Muscle of arm (tissue), 1 donor: ENCODE measurements at regions not wholly inside any gene's neighbourhood (a gene's known extent, or its start where the extent isn't known, plus 50 kb on each side); places are given as distances from the start of the nearest gene placed in this dataset.
"Not testable (repeated sequence)": the region's sequence is repeated elsewhere in the genome, so short reads cannot be mapped to it uniquely, and the experiment has no call there.

Experiments used
- DNase-seq: peaks from one replicate; pipeline ENCODE4 v3.0.0-alpha.2; 2013

DNA sequence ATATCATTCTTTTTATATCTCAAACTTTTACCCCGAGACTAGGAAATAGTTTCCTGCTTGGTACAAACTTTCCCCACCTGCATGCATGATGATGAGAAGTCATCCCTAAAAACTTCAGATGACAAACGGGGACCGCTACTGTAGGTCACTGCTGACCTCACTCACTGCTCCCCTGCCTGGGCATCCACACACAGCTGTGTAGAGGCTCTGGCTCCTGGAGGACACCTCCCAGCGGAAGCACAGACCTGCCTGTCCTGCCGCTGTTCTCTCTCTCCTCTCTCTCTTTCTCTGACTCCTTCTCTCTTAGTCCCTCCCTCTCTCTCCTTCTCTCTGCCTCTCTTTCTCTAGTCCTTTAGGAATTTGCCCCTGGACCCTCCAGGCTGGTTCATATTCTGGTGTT is 202.9 kb upstream of the PITRM1 start:
- no peak for DNase-seq

- no peak for DNase-seq
Measured at GRCh38 chr10:3374914-3375313, 202.3 kb upstream of the PITRM1 start.

DNA sequence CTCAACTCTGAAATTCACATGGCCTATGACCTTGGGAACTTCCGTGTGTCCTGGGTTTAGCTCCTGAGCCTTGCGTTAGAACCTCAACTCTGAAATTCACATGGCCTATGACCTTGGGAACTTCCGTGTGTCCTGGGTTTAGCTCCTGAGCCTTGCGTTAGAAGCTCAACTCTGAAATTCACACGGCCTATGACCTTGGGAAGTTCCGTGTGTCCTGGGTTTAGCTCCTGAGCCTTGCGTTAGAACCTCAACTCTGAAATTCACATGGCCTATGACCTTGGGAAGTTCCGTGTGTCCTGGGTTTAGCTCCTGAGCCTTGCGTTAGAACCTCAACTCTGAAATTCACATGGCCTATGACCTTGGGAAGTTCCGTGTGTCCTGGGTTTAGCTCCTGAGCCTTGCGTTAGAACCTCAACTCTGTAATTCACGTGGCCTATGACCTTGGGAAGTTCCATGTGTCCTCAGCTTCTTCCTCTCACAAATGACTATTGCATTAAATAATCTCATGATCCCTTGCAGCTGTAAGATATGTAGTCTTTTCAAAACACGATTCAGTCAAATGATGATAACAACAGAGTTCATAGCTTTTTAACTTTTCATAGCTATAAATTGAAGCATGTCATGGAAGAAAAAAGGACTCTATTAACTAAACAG is 200.9 kb upstream of the PITRM1 start:
- DNase-seq, result not testable (repeated sequence)

DNA sequence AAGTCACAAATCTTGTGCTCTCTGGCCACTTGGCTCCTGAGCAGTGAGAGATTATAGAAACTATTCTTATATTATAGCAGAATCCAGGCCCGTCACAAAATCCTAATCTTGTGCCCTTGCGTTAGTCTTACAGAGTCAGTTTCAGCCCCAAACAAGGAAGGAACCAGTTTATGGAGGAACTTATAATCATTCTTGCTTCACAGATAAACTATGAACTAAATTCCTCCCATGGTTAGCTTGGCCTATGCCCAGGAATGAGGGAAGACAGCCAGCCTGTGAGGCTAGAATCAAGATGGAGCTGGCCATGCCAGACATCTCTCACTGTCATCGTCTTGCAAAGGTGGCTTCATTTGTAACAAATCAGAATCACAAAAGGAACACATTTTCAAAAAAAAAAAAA is 199.7 kb upstream of the PITRM1 start:
- no peak for DNase-seq

DNA sequence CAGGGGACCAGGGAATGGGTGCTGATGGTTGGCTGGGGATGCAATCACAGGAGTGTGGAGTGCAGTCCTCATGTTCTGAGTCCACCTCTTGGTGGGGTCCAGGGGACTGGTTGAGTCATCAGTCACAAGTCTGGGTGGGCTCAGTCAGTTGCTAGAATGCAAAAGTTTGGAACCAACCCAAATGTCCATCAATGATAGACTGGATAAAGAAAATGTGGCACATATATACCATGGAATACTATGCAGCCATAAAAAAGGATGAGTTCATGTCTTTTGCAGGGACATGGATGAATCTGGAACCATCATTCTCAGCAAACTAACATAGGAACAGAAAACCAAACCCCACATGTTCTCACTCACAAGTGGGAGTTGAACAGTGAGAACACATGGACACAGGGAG is 199.0 kb upstream of the PITRM1 start:
- not testable (repeated sequence) for DNase-seq

GRCh38 chr10:3366735-3367405 is 194.3 kb upstream of the PITRM1 start:
- no peak for DNase-seq

GRCh38 chr10:3366043-3366442 is 193.5 kb upstream of the PITRM1 start:
- no peak for DNase-seq

- DNase-seq, result no peak
Measured at GRCh38 chr10:3365630-3366029, 193.0 kb upstream of the PITRM1 start.

GRCh38 chr10:3364768-3365480 is 192.3 kb upstream of the PITRM1 start:
- DNase-seq, result no peak

GRCh38 chr10:3363311-3364045 is 190.9 kb upstream of the PITRM1 start:
- no peak for DNase-seq

- DNase-seq, result no peak
Measured at GRCh38 chr10:3362394-3362793, 189.8 kb upstream of the PITRM1 start.

DNA sequence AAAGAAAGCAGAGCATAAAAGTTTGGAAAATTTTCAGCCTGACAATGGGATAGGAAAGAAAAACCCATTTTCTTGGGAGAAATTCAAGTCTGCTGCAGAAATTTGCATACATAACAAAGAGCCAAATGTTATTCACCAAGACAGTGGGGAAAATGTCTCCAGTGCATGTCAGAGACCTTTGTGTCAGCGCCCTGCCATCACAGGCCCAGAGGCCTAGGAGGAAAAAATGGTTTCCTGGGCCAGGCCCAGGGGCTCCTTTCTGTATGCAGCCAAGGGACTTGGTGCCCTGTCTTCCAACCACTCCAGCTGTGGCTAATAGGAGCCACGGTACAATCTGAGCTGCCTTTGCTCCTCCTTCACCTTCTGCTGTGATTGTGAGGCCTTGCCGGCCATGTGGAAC is 189.1 kb upstream of the PITRM1 start:
- DNase-seq, result no peak

DNA sequence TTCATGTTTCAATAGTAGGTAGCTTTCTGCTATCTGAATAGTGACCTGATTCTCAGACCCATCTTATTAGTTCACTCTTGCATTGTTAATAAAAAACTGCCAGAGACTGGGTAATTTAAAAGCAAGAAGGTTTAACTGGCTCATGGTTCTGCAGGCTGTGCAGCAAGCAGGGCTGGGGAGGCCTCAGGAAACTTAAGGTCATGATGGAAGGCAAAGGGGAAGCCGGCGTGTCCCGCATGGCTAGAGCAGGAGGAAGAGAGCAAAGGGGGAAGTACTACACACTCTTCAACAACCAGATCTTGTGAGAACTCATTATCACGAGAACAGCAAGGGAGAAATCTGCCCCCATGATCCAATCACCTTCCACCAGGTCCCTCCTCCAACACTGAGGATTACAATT is 185.2 kb upstream of the PITRM1 start:
- no peak for DNase-seq

- DNase-seq, result no peak
Measured at GRCh38 chr10:3355536-3355935, 183.0 kb upstream of the PITRM1 start.

- no peak for DNase-seq
Measured at GRCh38 chr10:3354174-3354900, 181.8 kb upstream of the PITRM1 start.

DNA sequence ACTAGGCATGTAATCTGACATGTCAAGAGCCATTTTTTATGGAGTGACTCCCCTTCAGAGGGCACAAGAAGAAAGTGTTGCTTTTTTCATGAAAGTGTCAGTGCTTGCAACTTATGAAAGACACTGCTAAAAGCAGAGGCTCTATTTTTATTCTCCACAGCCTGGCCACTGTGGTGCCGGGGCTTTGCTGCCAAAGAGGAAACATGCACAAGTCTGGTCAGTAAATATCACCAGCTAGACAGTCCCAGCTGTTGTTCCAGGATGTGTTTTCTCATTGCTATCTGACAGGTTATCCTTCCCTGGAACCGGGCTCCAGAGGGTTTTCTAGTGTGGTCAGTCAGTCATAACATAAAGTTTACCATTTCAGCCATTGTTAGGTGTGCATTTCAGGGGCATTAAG is 180.7 kb upstream of the PITRM1 start:
- DNase-seq, result no peak

DNA sequence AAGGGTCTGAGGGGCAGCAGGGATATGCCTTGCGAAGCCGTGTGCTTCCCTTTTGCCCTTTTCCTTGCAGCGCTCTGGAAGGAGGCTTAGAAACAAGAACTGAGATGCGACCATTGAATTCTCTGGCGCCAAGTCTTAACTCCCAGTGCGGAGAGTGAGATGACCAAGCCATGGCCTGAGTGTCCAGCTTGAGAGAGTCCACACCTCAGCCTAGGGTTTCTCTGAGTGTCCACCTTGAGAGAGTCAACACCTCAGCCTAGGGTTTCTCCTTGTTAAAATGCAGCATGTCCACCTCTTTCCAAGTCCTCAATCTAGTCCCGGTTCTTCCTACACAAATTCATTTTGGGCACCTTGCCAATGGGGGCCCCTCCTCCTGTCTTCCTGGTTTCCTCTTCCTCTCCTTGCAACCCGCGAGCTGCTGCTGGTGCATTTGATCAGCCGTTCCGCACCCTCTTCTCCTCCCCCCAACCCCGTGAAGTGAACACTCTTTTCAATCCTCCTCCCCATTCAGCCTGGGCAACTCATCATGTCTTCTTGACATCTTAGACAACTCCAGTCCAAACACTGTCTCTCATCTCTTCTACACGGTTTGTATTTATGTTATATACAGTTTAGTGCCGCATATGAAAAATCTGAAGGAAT is 178.2 kb upstream of the PITRM1 start:
- DNase-seq, result no peak

DNA sequence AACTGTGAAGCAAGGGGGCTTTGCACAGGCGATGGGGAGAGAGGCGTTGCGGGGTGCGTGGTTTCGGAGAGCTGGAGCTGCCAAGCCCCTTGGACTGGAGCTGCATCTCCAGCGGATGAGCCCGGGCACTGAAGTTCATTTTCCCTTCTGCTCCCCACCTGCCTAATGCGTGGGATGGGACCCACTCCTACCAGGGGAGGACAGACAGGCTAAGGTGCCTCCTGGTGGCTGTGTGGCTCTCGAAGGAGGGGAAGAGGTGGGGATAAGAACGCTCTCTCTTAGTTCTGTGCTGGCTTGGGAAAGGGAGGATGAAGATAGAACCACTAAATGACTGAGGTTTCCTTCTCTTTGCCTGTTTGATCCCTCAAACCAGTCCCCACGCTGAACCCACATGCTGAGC is 177.6 kb upstream of the PITRM1 start:
- DNase-seq, result no peak

DNA sequence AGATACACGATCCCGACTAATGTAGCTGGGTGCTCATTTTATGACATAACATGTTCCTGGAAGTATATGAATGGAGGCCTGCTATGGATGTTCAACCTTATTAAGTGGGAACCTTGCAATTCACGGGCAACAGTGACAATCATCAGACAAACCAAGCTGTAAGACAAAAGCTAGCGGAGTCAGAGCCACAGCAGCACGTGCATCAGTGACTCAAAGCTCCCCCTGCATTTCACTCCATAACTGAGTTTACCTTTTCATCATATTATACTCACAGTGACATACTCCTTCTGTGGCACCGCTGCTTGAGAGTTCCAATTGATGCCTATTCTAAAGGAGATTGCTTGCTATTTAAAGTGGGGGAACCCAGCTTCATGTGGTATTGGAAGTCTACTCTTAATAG is 176.0 kb upstream of the PITRM1 start:
- no peak for DNase-seq

DNA sequence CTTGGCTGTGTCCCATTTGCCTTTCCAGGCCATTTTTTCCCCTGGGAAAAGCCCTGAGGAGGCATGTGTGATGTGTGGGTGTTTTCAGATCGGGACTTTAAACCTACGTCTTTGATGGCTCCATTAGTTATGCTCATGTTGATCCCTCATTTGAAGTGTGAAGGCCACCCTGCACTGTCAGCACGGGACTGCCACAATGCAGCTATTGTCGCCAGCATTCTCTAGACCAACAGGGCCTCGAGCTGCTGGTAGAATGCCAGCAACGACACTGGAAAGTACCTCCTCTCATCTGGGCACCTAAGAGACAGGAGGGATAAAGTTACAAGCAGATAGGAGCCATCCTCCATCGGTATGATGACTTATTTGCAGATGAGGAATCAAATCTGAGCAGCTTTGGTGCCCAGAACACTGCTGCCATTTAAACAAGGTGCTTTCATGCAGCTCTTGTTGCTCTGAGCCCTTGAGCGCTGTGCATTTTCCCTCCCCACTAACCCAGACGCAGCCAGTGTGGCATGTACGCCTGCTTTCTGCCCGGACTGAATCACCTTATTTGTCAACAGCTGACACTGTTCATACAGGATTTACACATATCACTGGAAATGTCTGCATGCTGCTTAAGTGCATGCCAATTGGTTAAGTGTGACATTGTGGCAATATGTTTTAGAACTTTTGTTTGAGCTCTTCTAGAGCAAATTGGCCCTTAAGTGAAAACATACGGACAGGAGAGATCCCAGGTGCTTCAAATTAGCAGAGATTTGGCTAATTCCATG is 175.0 kb upstream of the PITRM1 start:
- no peak for DNase-seq

GRCh38 chr10:3346851-3347250 is 174.3 kb upstream of the PITRM1 start:
- no peak for DNase-seq
